KMS-11 (cell line): ENCODE measurements at regions not wholly inside any gene's neighbourhood (a gene's known extent, or its start where the extent isn't known, plus 50 kb on each side); places are given as distances from the start of the nearest gene placed in this dataset.

Source experiments
- H2AFZ ChIP-seq: fragments of 200-600 bp; sonication (generic); 2 replicates; pipeline ENCODE4 v1.6.1; 2016; ENCODE audit warnings: antibody characterized with exemption, mixed run types, low read depth
- H3K27ac ChIP-seq: fragments of 200-600 bp; sonication (generic); 2 replicates; pipeline ENCODE4 v1.6.1; 2016; ENCODE audit warnings: mild to moderate bottlenecking, mixed run types
- H3K27me3 ChIP-seq: fragments of 200-600 bp; sonication (generic); 2 replicates; pipeline ENCODE4 v1.6.1; 2017; ENCODE audit warnings: mild to moderate bottlenecking, low read depth, mixed run types, moderate library complexity; ENCODE audit not compliant: insufficient read depth
- H3K36me3 ChIP-seq: fragments of 200-600 bp; sonication (generic); 2 replicates; pipeline ENCODE4 v1.6.1; 2017; ENCODE audit warnings: mild to moderate bottlenecking, mixed run types; ENCODE audit not compliant: insufficient read depth
- H3K4me1 ChIP-seq: fragments of 200-600 bp; sonication (generic); 2 replicates; pipeline ENCODE4 v1.6.1; 2016; ENCODE audit warnings: mild to moderate bottlenecking, low read depth, mixed run types; ENCODE audit not compliant: poor library complexity, severe bottlenecking
- H3K4me2 ChIP-seq: fragments of 200-600 bp; sonication (generic); 2 replicates; pipeline ENCODE4 v1.7.0; 2016; ENCODE audit warnings: mild to moderate bottlenecking, mixed run types
- H3K4me3 ChIP-seq: fragments of 200-600 bp; sonication (generic); IDR thresholded peaks from 2 replicates; pipeline ENCODE4 v1.6.1; 2017; ENCODE audit warnings: low read depth, low read length, mixed read lengths; ENCODE audit not compliant: insufficient read depth
- H3K79me2 ChIP-seq: fragments of 200-600 bp; sonication (generic); 2 replicates; pipeline ENCODE4 v1.6.1; 2016; ENCODE audit warnings: low read depth, mixed run types; ENCODE audit not compliant: insufficient read depth
- H3K9ac ChIP-seq: fragments of 200-600 bp; sonication (generic); 2 replicates; pipeline ENCODE4 v1.6.1; 2016; ENCODE audit warnings: mild to moderate bottlenecking, mixed run types
- H4K20me1 ChIP-seq: fragments of 200-600 bp; sonication (generic); 2 replicates; pipeline ENCODE4 v1.6.1; 2016; ENCODE audit warnings: mild to moderate bottlenecking, mixed run types; ENCODE audit not compliant: insufficient read depth
- CTCF ChIP-seq: fragments of 200-600 bp; sonication (generic); conservative IDR thresholded peaks from 2 replicates; pipeline ENCODE4 v1.6.1; 2017; ENCODE audit warnings: low read depth, mild to moderate bottlenecking, antibody characterized with exemption, low read length, moderate library complexity, mixed read lengths

- Histone ChIP-seq H3K4me1 (no peaks in the 10 kb centered on the region), H3K27ac (no peak overlapping the region), H2AFZ (no peak overlapping the region), H3K36me3 (no peaks in the 10 kb centered on the region), H3K4me2 (no peak overlapping the region), H4K20me1 (no peaks in the 10 kb centered on the region), H3K9ac (no peak overlapping the region), H3K27me3 (no peaks in the 10 kb centered on the region), H3K79me2 (no peaks in the 10 kb centered on the region), H3K4me3 (no peak overlapping the region)
- no peak for TF ChIP-seq CTCF
These were observed 493.8 kb upstream of the MANEA start for GRCh38 chr6:95083506-95083905.

GRCh38 chr6:95084867-95085266 is 492.5 kb upstream of the MANEA start:
- no peak overlapping the region for H3K4me3 ChIP-seq
- H2AFZ ChIP-seq, result no peak overlapping the region
- no peaks in the 10 kb centered on the region for H3K27me3 ChIP-seq
- no peak for TF ChIP-seq CTCF
- no peak overlapping the region for H3K9ac ChIP-seq
- H3K4me2 ChIP-seq, result no peak overlapping the region
- H3K79me2 ChIP-seq, result no peaks in the 10 kb centered on the region
- H3K36me3 ChIP-seq, result no peaks in the 10 kb centered on the region
- H3K4me1 ChIP-seq, result no peaks in the 10 kb centered on the region
- H4K20me1 ChIP-seq, result no peaks in the 10 kb centered on the region
- no peak overlapping the region for H3K27ac ChIP-seq

GRCh38 chr6:95087394-95088097 is 489.8 kb upstream of the MANEA start:
- no peak overlapping the region for H3K4me2 ChIP-seq
- H2AFZ ChIP-seq, result no peak overlapping the region
- no peak overlapping the region for H3K9ac ChIP-seq
- H3K79me2 ChIP-seq, result no peaks in the 10 kb centered on the region
- no peaks in the 10 kb centered on the region for H4K20me1 ChIP-seq
- H3K36me3 ChIP-seq, result no peaks in the 10 kb centered on the region
- no peak for TF ChIP-seq CTCF
- H3K27ac ChIP-seq, result no peak overlapping the region
- H3K4me1 ChIP-seq, result no peaks in the 10 kb centered on the region
- no peak overlapping the region for H3K4me3 ChIP-seq
- H3K27me3 ChIP-seq, result no peaks in the 10 kb centered on the region

GRCh38 chr6:95091823-95092436 is 485.4 kb upstream of the MANEA start:
- no peak overlapping the region for H3K9ac ChIP-seq
- H3K36me3 ChIP-seq, result no peaks in the 10 kb centered on the region
- TF ChIP-seq CTCF, result peak; percentile 48; the same call in 1 of the 2 replicates
- no peak overlapping the region for H3K4me2 ChIP-seq
- no peaks in the 10 kb centered on the region for H3K27me3 ChIP-seq
- H4K20me1 ChIP-seq, result no peaks in the 10 kb centered on the region
- H3K4me3 ChIP-seq, result no peak overlapping the region
- H3K79me2 ChIP-seq, result no peaks in the 10 kb centered on the region
- H2AFZ ChIP-seq, result no peak overlapping the region
- no peaks in the 10 kb centered on the region for H3K4me1 ChIP-seq
- H3K27ac ChIP-seq, result no peak overlapping the region
